Mesothelial cell of epicardium (in vitro differentiated cells): ENCODE measurements at regions not wholly inside any gene's neighbourhood (a gene's known extent, or its start where the extent isn't known, plus 50 kb on each side); places are given as distances from the start of the nearest gene placed in this dataset.

Source experiments
- DNase-seq, 2 experiments: peaks; one replicate each; pipeline ENCODE4 v3.0.0; 2021; ENCODE audit warnings: low spot score in 2 of 2; ENCODE audit not compliant: unreplicated experiment in 2 of 2
- H3K27ac Mint-ChIP-seq: 2 replicates; pipeline ENCODE4 v1.8.0; 2021; ENCODE audit warnings: mixed read lengths
- H3K27me3 Mint-ChIP-seq: 2 replicates; pipeline ENCODE4 v1.8.0; 2021; ENCODE audit warnings: low read depth, mixed read lengths
- H3K36me3 Mint-ChIP-seq: 2 replicates; pipeline ENCODE4 v1.8.0; 2021; ENCODE audit warnings: mixed read lengths
- H3K4me1 Mint-ChIP-seq: 2 replicates; pipeline ENCODE4 v1.8.0; 2021; ENCODE audit warnings: mixed read lengths
- H3K4me3 Mint-ChIP-seq: 2 replicates; pipeline ENCODE4 v1.8.0; 2021; ENCODE audit warnings: mild to moderate bottlenecking, moderate library complexity, mixed read lengths
- H3K9me3 Mint-ChIP-seq: 2 replicates; pipeline ENCODE4 v1.8.0; 2021; ENCODE audit warnings: mixed read lengths
- TF ChIP-seq, protein P1 (sequence below): fragments of 200-600 bp; sonication (generic); IDR thresholded peaks from one replicate; pipeline ENCODE4 v1.5.0; 2021; ENCODE audit warnings: antibody characterized with exemption; ENCODE audit not compliant: unreplicated experiment

DNA sequence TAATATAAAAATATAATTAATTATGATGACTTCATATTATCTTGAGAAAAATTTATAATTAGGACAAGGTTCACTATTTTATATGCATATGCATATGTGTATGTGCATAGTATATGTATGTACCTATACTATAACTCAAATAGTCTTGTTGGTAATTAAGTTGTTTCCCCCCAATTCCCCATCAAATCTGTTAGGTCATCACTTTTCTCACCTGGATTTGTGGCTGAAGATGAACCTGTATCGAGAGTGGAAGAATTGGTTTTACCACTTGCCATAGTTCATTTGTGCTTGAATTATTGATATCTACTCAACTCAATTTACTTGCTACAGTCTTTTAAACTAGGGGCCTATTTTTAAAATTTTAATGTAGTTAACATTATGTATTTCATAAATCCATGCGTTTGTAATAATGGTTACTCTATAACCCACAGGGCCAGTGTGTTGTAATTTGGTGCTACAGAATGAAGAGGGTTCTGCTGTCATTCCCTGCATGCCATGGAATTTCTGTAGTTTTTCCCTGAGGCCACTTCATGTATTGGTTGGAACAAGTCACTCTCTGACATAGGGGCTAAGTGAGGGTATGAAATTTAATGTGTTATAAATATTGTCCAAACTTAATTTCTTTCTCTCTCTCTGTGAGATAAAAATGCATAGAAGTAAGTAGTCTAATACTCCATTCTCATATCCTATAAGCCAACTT, 74.9 kb downstream of the TAF11L14 start:
- Mint-ChIP-seq H3K27me3 (no peaks in the 10 kb centered on the region), H3K27ac (no peak overlapping the region), H3K9me3 (peaks cover 12% of the 10 kb centered on the region), H3K36me3 (no peaks in the 10 kb centered on the region), H3K4me1 (no peaks in the 10 kb centered on the region), H3K4me3 (no peak overlapping the region)
- DNase-seq = no peak
- TF ChIP-seq, protein P1, sequence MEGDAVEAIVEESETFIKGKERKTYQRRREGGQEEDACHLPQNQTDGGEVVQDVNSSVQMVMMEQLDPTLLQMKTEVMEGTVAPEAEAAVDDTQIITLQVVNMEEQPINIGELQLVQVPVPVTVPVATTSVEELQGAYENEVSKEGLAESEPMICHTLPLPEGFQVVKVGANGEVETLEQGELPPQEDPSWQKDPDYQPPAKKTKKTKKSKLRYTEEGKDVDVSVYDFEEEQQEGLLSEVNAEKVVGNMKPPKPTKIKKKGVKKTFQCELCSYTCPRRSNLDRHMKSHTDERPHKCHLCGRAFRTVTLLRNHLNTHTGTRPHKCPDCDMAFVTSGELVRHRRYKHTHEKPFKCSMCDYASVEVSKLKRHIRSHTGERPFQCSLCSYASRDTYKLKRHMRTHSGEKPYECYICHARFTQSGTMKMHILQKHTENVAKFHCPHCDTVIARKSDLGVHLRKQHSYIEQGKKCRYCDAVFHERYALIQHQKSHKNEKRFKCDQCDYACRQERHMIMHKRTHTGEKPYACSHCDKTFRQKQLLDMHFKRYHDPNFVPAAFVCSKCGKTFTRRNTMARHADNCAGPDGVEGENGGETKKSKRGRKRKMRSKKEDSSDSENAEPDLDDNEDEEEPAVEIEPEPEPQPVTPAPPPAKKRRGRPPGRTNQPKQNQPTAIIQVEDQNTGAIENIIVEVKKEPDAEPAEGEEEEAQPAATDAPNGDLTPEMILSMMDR = no peak

DNA sequence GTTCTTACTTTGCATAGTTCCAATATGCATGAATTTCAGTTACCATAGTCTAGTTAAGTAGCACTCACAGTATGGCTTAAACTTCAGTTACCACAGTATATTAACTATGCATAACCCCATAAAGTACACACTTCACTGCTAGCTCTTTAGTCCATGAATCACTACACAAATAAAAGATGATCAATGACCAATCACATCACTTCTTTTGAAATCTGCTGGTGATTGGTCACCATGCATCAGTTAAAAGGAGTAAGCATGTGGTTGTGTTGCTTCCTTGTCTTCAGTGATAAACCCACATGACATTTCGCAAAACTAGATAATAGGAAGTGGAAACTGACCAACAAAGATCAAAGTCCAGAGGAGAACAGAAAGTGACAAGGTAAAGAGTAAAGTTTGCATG, 79.0 kb downstream of the TAF11L14 start:
- peaks cover 10% of the 10 kb centered on the region for H3K9me3 Mint-ChIP-seq
- H3K4me3 Mint-ChIP-seq = no peak overlapping the region
- no peaks in the 10 kb centered on the region for H3K36me3 Mint-ChIP-seq
- no peak for DNase-seq
- TF ChIP-seq, protein P1 = no peak
- H3K4me1 Mint-ChIP-seq = no peaks in the 10 kb centered on the region
- H3K27me3 Mint-ChIP-seq = no peaks in the 10 kb centered on the region
- H3K27ac Mint-ChIP-seq = no peak overlapping the region

DNA sequence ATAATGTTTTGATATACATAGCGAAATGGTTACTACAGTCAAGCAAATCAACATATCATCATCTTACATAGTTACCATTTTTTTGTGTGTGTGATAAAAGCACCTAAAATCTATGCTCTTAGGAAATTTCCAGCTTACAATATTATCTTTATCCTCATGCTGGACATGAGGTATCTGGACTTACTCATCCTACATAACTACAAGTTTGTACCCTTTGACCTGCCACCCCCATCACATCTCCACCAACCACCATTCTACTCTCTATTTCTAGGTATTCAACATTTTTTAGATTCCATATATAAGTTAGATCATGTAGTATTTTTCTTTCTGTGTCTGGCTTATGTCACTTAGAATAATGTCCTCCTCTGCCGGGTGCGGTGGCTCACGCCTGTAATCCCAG, 79.9 kb downstream of the TAF11L14 start:
- Mint-ChIP-seq H3K27me3 (no peaks in the 10 kb centered on the region), H3K36me3 (no peaks in the 10 kb centered on the region), H3K4me3 (no peak overlapping the region), H3K27ac (no peak overlapping the region), H3K9me3 (peaks cover 10% of the 10 kb centered on the region), H3K4me1 (no peaks in the 10 kb centered on the region)
- no peak for DNase-seq
- TF ChIP-seq, protein P1 = no peak

DNA sequence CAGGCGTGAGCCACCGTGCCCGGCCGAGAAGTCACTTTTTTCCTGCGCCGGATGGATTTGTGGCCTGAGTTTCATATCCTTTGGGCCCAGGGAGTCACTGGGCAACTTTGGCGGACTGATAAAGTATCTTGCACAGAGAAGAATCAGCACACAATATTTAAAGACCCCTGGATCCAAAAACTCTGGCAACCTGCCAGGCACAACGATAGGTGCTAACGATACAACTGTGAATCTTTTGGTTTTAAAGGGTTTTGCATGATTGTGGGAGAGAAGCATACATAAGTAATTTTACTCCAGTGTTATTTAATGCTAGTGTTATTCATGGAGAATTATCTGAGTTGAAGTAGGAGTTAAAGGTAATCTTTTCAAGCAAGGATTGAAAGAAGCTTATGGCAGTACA, 85.3 kb downstream of the TAF11L14 start:
- Mint-ChIP-seq H3K36me3 (no peaks in the 10 kb centered on the region), H3K27ac (no peak overlapping the region), H3K27me3 (no peaks in the 10 kb centered on the region), H3K4me3 (no peak overlapping the region), H3K9me3 (peaks cover 4% of the 10 kb centered on the region), H3K4me1 (peaks cover 7% of the 10 kb centered on the region)
- DNase-seq = no peak
- TF ChIP-seq, protein P1 = no peak

DNA sequence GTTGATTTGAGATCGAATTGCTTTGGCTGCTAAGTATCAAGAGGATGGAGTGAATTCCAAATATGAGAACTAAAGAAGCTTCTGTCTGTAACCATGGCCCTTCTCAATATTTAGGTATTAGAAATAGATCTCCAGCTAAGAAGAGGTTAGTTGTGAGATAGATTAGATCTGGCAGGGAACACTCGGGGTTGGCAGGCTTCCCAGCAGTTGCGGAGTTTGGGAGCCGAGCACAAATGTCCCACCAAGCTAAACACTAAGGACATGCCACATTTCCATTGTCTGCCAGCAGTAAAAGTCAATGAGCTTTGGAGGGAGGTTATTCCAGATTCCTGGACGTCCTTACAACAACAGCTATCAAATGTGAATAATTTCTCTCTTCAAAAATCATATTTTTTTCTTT, 85.8 kb downstream of the TAF11L14 start:
- Mint-ChIP-seq H3K27ac (no peak overlapping the region), H3K36me3 (no peaks in the 10 kb centered on the region), H3K4me3 (no peak overlapping the region), H3K4me1 (peaks cover 7% of the 10 kb centered on the region), H3K9me3 (peaks cover 4% of the 10 kb centered on the region), H3K27me3 (no peaks in the 10 kb centered on the region)
- TF ChIP-seq, protein P1 = no peak
- peak in 1 of 2 experiments; percentile 53 for DNase-seq
